ENCODE measurements at regions not wholly inside any gene's neighbourhood (a gene's known extent, or its start where the extent isn't known, plus 50 kb on each side); places are given as distances from the start of the nearest gene placed in this dataset. TPM values are rescaled to one million over a fixed set of nuclear protein-coding genes. Genes with fewer than 3 reads are reported as not detected.

DNA sequence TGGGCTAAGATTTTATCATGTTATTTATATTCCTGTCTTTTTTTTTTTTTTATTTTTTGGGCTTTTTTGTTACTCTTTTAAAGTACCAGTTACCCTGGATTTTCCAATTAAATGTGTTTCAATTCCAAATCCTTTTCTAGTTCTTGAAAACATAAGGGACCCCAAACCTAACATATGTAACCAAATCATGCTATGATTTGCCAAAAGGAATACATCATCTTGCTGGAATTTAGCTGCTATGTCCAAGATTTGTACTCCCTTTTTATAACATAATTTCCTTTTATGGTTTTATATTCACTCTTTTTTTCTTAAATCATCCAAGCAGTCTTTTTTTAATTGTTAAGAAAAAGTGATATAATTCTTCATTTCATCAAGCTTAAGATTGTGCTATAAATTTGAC lies 60.9 kb upstream of the DSEL start:
- Histone ChIP-seq H3K4me1 (no peaks in the 10 kb centered on the region), H4K20me1 (ENCODE audit: low read depth) (no peaks in the 10 kb centered on the region), H3K4me2 (no peak overlapping the region), H2AFZ (replicated peaks) (no peak overlapping the region), H3K79me2 (ENCODE audit: low read depth) (no peaks in the 10 kb centered on the region), H3K36me3 (no peaks in the 10 kb centered on the region), H3K27ac (no peak overlapping the region), H3K9ac (no peak overlapping the region), H3K27me3 (no peaks in the 10 kb centered on the region), H3K4me3 (no peak overlapping the region), H3F3A (ENCODE audit: low read depth) (no peaks in the 10 kb centered on the region), H3K9me3 (ENCODE audit: low read depth) (no peaks in the 10 kb centered on the region)
- H3K27ac Mint-ChIP-seq, result no peak overlapping the region
- no peaks in the 10 kb centered on the region for H3K9me3 Mint-ChIP-seq
- no peak for TF ChIP-seq EZH2 (IDR thresholded peaks at IDR 0.05)
- TF ChIP-seq EZH2phosphoT487 (IDR thresholded peaks at IDR 0.05), result no peak
- TF ChIP-seq, protein P1, sequence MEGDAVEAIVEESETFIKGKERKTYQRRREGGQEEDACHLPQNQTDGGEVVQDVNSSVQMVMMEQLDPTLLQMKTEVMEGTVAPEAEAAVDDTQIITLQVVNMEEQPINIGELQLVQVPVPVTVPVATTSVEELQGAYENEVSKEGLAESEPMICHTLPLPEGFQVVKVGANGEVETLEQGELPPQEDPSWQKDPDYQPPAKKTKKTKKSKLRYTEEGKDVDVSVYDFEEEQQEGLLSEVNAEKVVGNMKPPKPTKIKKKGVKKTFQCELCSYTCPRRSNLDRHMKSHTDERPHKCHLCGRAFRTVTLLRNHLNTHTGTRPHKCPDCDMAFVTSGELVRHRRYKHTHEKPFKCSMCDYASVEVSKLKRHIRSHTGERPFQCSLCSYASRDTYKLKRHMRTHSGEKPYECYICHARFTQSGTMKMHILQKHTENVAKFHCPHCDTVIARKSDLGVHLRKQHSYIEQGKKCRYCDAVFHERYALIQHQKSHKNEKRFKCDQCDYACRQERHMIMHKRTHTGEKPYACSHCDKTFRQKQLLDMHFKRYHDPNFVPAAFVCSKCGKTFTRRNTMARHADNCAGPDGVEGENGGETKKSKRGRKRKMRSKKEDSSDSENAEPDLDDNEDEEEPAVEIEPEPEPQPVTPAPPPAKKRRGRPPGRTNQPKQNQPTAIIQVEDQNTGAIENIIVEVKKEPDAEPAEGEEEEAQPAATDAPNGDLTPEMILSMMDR (IDR thresholded peaks at IDR 0.05), result no peak
- H3K4me1 Mint-ChIP-seq, result no peaks in the 10 kb centered on the region
- no peak for DNase-seq (ENCODE audit: low spot score)
- H3K4me3 Mint-ChIP-seq, result no peak overlapping the region
- H3K27me3 Mint-ChIP-seq (ENCODE audit: insufficient read depth, low read depth), result peaks cover 3% of the 10 kb centered on the region
- H3K36me3 Mint-ChIP-seq, result no peaks in the 10 kb centered on the region

DNA sequence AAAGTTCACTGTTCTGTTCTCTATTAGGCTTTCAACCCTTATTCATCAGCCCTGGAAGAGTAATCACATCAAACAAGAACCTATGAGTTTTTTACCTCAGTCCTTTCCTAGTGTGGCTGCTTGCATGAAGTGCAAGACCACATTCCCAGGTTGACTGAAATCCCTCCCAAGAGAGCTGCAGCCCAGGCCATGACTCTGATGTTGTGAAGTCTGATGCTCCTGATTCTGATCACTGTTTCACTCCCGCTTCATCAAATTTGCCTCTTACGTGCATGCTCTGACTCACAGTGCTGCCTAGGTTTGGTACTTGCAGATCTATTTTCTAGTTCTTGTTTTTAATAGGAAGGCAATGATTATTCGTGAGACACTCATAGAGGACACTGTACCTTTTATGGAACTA lies 58.2 kb upstream of the DSEL start:
- no peak for DNase-seq (ENCODE audit: low spot score)

DNA sequence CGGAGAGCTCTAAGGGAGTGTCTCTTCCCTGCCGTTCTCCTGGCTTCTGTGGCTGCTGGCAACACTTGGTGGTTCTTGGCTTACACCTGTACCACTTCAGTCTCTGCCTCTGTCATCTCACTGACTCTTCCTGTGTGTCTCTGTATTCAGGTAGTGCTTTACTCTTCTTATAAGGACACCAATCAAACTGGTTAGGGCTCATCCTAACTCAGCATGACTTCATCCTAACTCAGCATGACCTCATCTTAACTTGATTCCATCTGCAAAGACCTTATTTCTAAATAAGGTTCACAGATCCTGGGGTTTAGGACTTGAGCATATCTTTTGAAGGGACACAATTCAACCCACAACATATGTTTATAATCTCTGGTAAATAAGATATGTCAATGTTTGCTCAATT lies 51.6 kb upstream of the DSEL start:
- Histone ChIP-seq H3K4me1 (no peaks in the 10 kb centered on the region), H4K20me1 (ENCODE audit: low read depth) (no peaks in the 10 kb centered on the region), H3K27ac (no peak overlapping the region), H3K9me3 (ENCODE audit: low read depth) (no peaks in the 10 kb centered on the region), H3K79me2 (ENCODE audit: low read depth) (no peaks in the 10 kb centered on the region), H3K27me3 (no peaks in the 10 kb centered on the region), H3K36me3 (no peaks in the 10 kb centered on the region), H3K4me3 (no peak overlapping the region), H3K4me2 (no peak overlapping the region), H2AFZ (replicated peaks) (peak overlapping the region; percentile 23), H3F3A (ENCODE audit: low read depth) (no peaks in the 10 kb centered on the region), H3K9ac (no peak overlapping the region)
- TF ChIP-seq, protein P1 (IDR thresholded peaks at IDR 0.05), result no peak
- no peaks in the 10 kb centered on the region for H3K27me3 Mint-ChIP-seq (ENCODE audit: insufficient read depth, low read depth)
- H3K9me3 Mint-ChIP-seq, result no peaks in the 10 kb centered on the region
- H3K4me1 Mint-ChIP-seq, result no peaks in the 10 kb centered on the region
- H3K27ac Mint-ChIP-seq, result no peak overlapping the region
- H3K4me3 Mint-ChIP-seq, result no peak overlapping the region
- H3K36me3 Mint-ChIP-seq, result no peaks in the 10 kb centered on the region
- no peak for DNase-seq (ENCODE audit: low spot score)

More for the DNA sequence above, 58.2 kb upstream of the DSEL start:
- no peaks in the 10 kb centered on the region for H3K36me3 Mint-ChIP-seq
- H4K20me1 ChIP-seq (ENCODE audit: low read depth), result no peaks in the 10 kb centered on the region
- no peaks in the 10 kb centered on the region for H3K79me2 ChIP-seq (ENCODE audit: low read depth)
- H3K4me1 ChIP-seq, result no peaks in the 10 kb centered on the region
- no peaks in the 10 kb centered on the region for H3F3A ChIP-seq (ENCODE audit: low read depth)
- no peak overlapping the region for H3K27ac Mint-ChIP-seq
- H2AFZ ChIP-seq (replicated peaks), result no peak overlapping the region
- H3K4me3 Mint-ChIP-seq, result no peak overlapping the region
- H3K27me3 Mint-ChIP-seq (ENCODE audit: insufficient read depth, low read depth), result peaks cover under 1% of the 10 kb centered on the region
- H3K4me1 Mint-ChIP-seq, result no peaks in the 10 kb centered on the region
- H3K4me2 ChIP-seq, result no peak overlapping the region
- no peaks in the 10 kb centered on the region for H3K9me3 Mint-ChIP-seq
- no peaks in the 10 kb centered on the region for H3K36me3 ChIP-seq
- no peak overlapping the region for H3K9ac ChIP-seq
- TF ChIP-seq EZH2 (IDR thresholded peaks at IDR 0.05) (no peak), EZH2phosphoT487 (IDR thresholded peaks at IDR 0.05) (no peak)
- TF ChIP-seq, protein P1 (IDR thresholded peaks at IDR 0.05), result no peak
- no peaks in the 10 kb centered on the region for H3K9me3 ChIP-seq (ENCODE audit: low read depth)
- H3K27me3 ChIP-seq, result no peaks in the 10 kb centered on the region
- no peak overlapping the region for H3K27ac ChIP-seq
- no peak overlapping the region for H3K4me3 ChIP-seq

Small RNAs in the stretch of these regions (small RNA-seq; reads per million reads assigned to genes)
- not detected for gene AC067819.1
